ENCODE measurements at regions not wholly inside any gene's neighbourhood (a gene's known extent, or its start where the extent isn't known, plus 50 kb on each side); places are given as distances from the start of the nearest gene placed in this dataset.

DNA sequence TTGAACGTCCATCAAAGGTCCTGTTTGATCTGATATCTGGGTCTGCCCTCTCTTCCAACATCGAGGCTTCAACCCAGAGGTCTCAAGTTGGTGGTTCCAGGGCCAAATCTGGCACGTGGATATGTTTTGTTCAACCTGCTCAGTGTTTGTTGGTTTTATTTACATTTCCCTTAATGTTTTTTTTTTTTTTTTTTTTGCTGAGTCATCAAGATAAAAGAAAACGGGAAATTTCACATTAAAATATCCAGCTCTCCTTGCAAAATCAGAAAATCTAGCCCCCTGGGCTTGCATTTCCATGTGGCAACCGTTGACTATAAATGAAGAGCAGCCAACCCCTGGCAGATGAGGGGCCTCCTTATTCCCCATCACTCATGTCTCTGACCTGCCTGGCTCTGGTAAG is 765.6 kb upstream of the TBX3 start:
- TF ChIP-seq, protein P1, sequence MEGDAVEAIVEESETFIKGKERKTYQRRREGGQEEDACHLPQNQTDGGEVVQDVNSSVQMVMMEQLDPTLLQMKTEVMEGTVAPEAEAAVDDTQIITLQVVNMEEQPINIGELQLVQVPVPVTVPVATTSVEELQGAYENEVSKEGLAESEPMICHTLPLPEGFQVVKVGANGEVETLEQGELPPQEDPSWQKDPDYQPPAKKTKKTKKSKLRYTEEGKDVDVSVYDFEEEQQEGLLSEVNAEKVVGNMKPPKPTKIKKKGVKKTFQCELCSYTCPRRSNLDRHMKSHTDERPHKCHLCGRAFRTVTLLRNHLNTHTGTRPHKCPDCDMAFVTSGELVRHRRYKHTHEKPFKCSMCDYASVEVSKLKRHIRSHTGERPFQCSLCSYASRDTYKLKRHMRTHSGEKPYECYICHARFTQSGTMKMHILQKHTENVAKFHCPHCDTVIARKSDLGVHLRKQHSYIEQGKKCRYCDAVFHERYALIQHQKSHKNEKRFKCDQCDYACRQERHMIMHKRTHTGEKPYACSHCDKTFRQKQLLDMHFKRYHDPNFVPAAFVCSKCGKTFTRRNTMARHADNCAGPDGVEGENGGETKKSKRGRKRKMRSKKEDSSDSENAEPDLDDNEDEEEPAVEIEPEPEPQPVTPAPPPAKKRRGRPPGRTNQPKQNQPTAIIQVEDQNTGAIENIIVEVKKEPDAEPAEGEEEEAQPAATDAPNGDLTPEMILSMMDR (IDR thresholded peaks at IDR 0.05; ENCODE audit: poor library complexity, severe bottlenecking), result no peak
- TF ChIP-seq EZH2 (IDR thresholded peaks at IDR 0.05; ENCODE audit: borderline replicate concordance, insufficient read depth, low read length, poor library complexity, severe bottlenecking) (no peak), TAF1 (IDR thresholded peaks at IDR 0.05; ENCODE audit: low read depth) (no peak), RAD21 (conservative IDR thresholded peaks at IDR 0.05) (no peak)
- TF ChIP-seq, protein P2, sequence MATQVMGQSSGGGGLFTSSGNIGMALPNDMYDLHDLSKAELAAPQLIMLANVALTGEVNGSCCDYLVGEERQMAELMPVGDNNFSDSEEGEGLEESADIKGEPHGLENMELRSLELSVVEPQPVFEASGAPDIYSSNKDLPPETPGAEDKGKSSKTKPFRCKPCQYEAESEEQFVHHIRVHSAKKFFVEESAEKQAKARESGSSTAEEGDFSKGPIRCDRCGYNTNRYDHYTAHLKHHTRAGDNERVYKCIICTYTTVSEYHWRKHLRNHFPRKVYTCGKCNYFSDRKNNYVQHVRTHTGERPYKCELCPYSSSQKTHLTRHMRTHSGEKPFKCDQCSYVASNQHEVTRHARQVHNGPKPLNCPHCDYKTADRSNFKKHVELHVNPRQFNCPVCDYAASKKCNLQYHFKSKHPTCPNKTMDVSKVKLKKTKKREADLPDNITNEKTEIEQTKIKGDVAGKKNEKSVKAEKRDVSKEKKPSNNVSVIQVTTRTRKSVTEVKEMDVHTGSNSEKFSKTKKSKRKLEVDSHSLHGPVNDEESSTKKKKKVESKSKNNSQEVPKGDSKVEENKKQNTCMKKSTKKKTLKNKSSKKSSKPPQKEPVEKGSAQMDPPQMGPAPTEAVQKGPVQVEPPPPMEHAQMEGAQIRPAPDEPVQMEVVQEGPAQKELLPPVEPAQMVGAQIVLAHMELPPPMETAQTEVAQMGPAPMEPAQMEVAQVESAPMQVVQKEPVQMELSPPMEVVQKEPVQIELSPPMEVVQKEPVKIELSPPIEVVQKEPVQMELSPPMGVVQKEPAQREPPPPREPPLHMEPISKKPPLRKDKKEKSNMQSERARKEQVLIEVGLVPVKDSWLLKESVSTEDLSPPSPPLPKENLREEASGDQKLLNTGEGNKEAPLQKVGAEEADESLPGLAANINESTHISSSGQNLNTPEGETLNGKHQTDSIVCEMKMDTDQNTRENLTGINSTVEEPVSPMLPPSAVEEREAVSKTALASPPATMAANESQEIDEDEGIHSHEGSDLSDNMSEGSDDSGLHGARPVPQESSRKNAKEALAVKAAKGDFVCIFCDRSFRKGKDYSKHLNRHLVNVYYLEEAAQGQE (IDR thresholded peaks at IDR 0.05; ENCODE audit: borderline replicate concordance), result no peak
